GM12878 (cell line): ENCODE measurements at regions not wholly inside any gene's neighbourhood (a gene's known extent, or its start where the extent isn't known, plus 50 kb on each side); places are given as distances from the start of the nearest gene placed in this dataset.

Experiments used
- ATAC-seq: fragments of 200-7000 bp; cut with Tn5 transposase; 3 replicates; pipeline ENCODE4 v1.9.1; 2020; ENCODE audit warnings: mild to moderate bottlenecking, moderate library complexity
- BruUV-seq: library from RNA; stranded (reverse); fragments of 400-500 nt; replicated peaks from 2 replicates; lab custom pipeline; 2021; lab: Mats Ljungman, UMichigan
- CTCF ChIA-PET: fragments of 300-600 bp; sonication (Branson Sonifier 250); formaldehyde crosslinking; extraction: SDS; loops from one replicate; lab custom pipeline; 2021; ENCODE audit warnings: inconsistent platforms; lab: Yijun Ruan, JAX
- POLR2A ChIA-PET: fragments of 350-600 bp; formaldehyde crosslinking; extraction: SDS; loops from one replicate; lab custom pipeline; 2021; ENCODE audit warnings: inconsistent platforms; lab: Charles Lee
- RAD21 ChIA-PET: fragments of 300-600 bp; sonication (Branson Sonifier 250); formaldehyde crosslinking; loops from one replicate; lab custom pipeline; 2023; ENCODE audit warnings: antibody characterized with exemption; ENCODE audit not compliant: unreplicated experiment; lab: Charles Lee
- SMC1A ChIA-PET: fragments of 300-600 bp; sonication (Branson Sonifier 250); formaldehyde crosslinking; loops from one replicate; lab custom pipeline; 2023; ENCODE audit not compliant: unreplicated experiment, uncharacterized antibody; lab: Charles Lee
- DNase-seq: peaks from one replicate; pipeline ENCODE4 v3.0.0-alpha.2; 2011; ENCODE audit warnings: low read depth, low spot score
- FAIRE-seq: peaks from 3 replicates; lab custom pipeline; 2011; peaks lifted over from hg19 to GRCh38; lab: Jason Lieb, UNC
- H2AFZ ChIP-seq: 2 replicates; pipeline ENCODE4 v1.6.0; 2011; ENCODE audit warnings: low read depth, low read length, control low read depth; ENCODE audit not compliant: control insufficient read depth
- H3K27ac ChIP-seq: 2 replicates; pipeline ENCODE4 v1.5.1; 2011; ENCODE audit warnings: control low read depth; ENCODE audit not compliant: control insufficient read depth, insufficient read depth
- H3K27me3 ChIP-seq, 2 experiments: replicated peaks in 1 of 2; 2 replicates each; pipeline versions ENCODE4 v1.6.0 to v1.6.1; 2011; ENCODE audit warnings: low read length in 1 of 2; ENCODE audit not compliant: control insufficient read depth in 2 of 2, insufficient read depth in 2 of 2
- H3K36me3 ChIP-seq, 2 experiments: 2 replicates each; pipeline ENCODE4 v1.5.1; 2011; ENCODE audit warnings: low read length in 1 of 2; ENCODE audit not compliant: control insufficient read depth in 2 of 2, insufficient read depth in 2 of 2
- H3K4me1 ChIP-seq: 2 replicates; pipeline ENCODE4 v1.6.1; 2011; ENCODE audit warnings: mild to moderate bottlenecking, low read length, moderate library complexity, mixed read lengths; ENCODE audit not compliant: control insufficient read depth, insufficient read depth
- H3K4me2 ChIP-seq: 2 replicates; pipeline ENCODE4 v1.6.0; 2011; ENCODE audit warnings: control low read depth; ENCODE audit not compliant: control insufficient read depth, insufficient read depth
- H3K4me3 ChIP-seq: fragments of 200-600 bp; sonication (generic); 2 replicates; pipeline ENCODE4 v1.5.1; 2016
- H3K79me2 ChIP-seq: 2 replicates; pipeline ENCODE4 v1.6.0; 2011; ENCODE audit warnings: low read length; ENCODE audit not compliant: control insufficient read depth, insufficient read depth
- H3K9ac ChIP-seq: 2 replicates; pipeline ENCODE4 v1.8.0; 2011; ENCODE audit warnings: low read length, control low read depth, mixed read lengths; ENCODE audit not compliant: control insufficient read depth, insufficient read depth
- H3K9me3 ChIP-seq: replicated peaks from 3 replicates; pipeline ENCODE4 v1.5.1; 2011; ENCODE audit warnings: mild to moderate bottlenecking, low read length; ENCODE audit not compliant: control insufficient read depth, insufficient read depth
- H4K20me1 ChIP-seq: 2 replicates; pipeline ENCODE4 v1.6.0; 2011; ENCODE audit not compliant: control insufficient read depth, insufficient read depth
- ATF7 ChIP-seq: fragments of 450-650 bp; IDR thresholded peaks from 2 replicates; pipeline ENCODE4 v1.6.1; 2016; ENCODE audit warnings: low read depth, mild to moderate bottlenecking
- BACH1 ChIP-seq: fragments of 450-650 bp; IDR thresholded peaks from 2 replicates; pipeline ENCODE4 v1.6.1; 2017; ENCODE audit warnings: mild to moderate bottlenecking, borderline replicate concordance
- FOS ChIP-seq: IDR thresholded peaks from 3 replicates; pipeline ENCODE4 v1.6.1; 2011; ENCODE audit warnings: borderline replicate concordance; ENCODE audit not compliant: insufficient read length; ENCODE audit errors: extremely low read depth
- JUND ChIP-seq: IDR thresholded peaks from 2 replicates; pipeline ENCODE4 v1.6.1; 2012; ENCODE audit warnings: low read depth, mild to moderate bottlenecking, low read length, improper control_type of control experiment, moderate library complexity
- NFYB ChIP-seq: IDR thresholded peaks from 2 replicates; pipeline ENCODE4 v1.6.1; 2011; ENCODE audit warnings: low read depth, mild to moderate bottlenecking, low read length, improper control_type of control experiment, moderate library complexity; ENCODE audit not compliant: insufficient read depth
- POLR2A ChIP-seq: IDR thresholded peaks from 2 replicates; pipeline ENCODE4 v1.6.1; 2011; ENCODE audit warnings: low read depth, mild to moderate bottlenecking, low read length
- PRDM15 ChIP-seq: fragments of 450-650 bp; formaldehyde crosslinking; IDR thresholded peaks from 2 replicates; pipeline ENCODE4 v1.4.0; 2020; ENCODE audit warnings: mild to moderate bottlenecking, moderate library complexity
- RAD21 ChIP-seq: IDR thresholded peaks from 2 replicates; pipeline ENCODE4 v1.6.1; 2011; ENCODE audit warnings: mild to moderate bottlenecking, low read depth, low read length, moderate library complexity; ENCODE audit not compliant: insufficient read depth
- RFX5 ChIP-seq: IDR thresholded peaks from 2 replicates; pipeline ENCODE4 v1.6.1; 2011; ENCODE audit warnings: low read depth, low read length, improper control_type of control experiment
- SMARCA5 ChIP-seq: fragments of 450-650 bp; IDR thresholded peaks from 2 replicates; pipeline ENCODE4 v1.6.1; 2017; ENCODE audit warnings: mild to moderate bottlenecking
- STAT3 ChIP-seq: IDR thresholded peaks from 2 replicates; pipeline ENCODE4 v1.6.1; 2011; ENCODE audit warnings: low read depth, low read length, improper control_type of control experiment
- WGBS: methylation state at CpG from one replicate; pipeline ENCODE4 v1.1.6; 2016; ENCODE audit warnings: low lambda C conversion rate; ENCODE audit not compliant: insufficient replicate concordance, insufficient coverage; ENCODE audit errors: missing lambda C conversion rate; 5-methylcytosine and 5-hydroxymethylcytosine counted together
- in situ Hi-C: fragments of 300-500 bp; cut with MboI; formaldehyde crosslinking; loops from 9 replicates; pipeline ENCODE4 v1.14.3; 2018; ENCODE audit warnings: mixed read lengths
- intact Hi-C: fragments of 100-400 bp; cut with micrococcal nuclease; formaldehyde crosslinking; loops from one replicate; pipeline ENCODE4 v1.14.2; 2022; ENCODE audit not compliant: unreplicated experiment
- TF ChIP-seq, protein P1 (sequence below): IDR thresholded peaks from 2 replicates; pipeline ENCODE4 v1.6.1; 2012; ENCODE audit warnings: low read depth, low read length, improper control_type of control experiment

DNA sequence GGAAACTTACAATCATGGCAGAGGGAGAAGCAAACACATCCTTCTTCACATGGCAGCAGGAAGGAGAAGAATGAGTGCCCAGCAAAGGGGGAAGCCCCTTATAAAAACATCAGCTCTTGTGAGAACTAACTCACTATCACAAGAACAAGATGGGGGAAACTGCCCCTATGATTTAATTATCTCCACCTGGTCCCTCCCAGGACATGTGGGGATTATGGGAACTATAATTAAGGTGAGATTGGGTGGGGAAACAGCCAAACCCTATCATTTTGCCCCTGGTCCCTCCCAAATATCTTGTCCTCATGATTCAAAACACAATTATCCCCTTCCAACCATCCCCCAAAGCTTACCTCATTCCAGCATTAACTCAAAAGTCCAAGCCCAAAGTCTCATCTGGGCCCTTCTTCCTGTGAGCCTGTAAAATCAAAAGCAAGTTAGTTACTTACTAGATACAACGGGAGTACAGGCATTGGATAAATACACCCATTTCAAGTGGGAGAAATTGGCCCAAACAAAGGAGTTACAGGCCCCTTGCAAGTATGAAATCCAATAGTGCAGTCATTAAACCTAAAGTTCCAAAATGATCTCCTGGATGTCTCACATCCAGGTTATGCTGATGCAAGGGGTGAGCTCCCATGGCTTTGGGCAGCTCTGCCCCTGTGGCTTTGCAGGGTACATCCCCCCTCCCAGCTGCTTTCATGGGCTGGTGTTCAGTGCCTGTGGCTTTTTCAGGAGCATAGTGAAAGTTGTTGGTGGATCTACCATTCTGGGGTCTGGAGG lies 122.3 kb downstream of the MYCN start:
- ChIA-PET RAD21 (no interaction called here), CTCF (no interaction called here), SMC1A (no interaction called here), POLR2A (no interaction called here)
- Histone ChIP-seq H3K4me2 (no peak overlapping the region), H3K36me3 (no peaks in the 10 kb centered on the region), H3K79me2 (no peaks in the 10 kb centered on the region), H3K4me1 (peaks cover 5% of the 10 kb centered on the region; the same call in 1 of the 2 replicates), H3K9me3 (peaks cover 4% of the 10 kb centered on the region; the same call in 1 of the 3 replicates), H3K9ac (no peak overlapping the region), H3K4me3 (no peak overlapping the region), H4K20me1 (no peaks in the 10 kb centered on the region), H3K27ac (no peak overlapping the region), H2AFZ (no peak overlapping the region), H3K27me3 (no peaks in the 10 kb centered on the region)
- in situ Hi-C loops (no loop called here), intact Hi-C loops (no loop called here)
- no TSS peak for BruUV-seq
- no peak for DNase-seq
- TF ChIP-seq RAD21 = no peak
- 0% methylated on average over 1 of the region's 1 CpG for WGBS
- ATAC-seq = no peak
- FAIRE-seq = no peak

GRCh38 chr2:16061441-16062217 lies 121.3 kb downstream of the MYCN start:
- Histone ChIP-seq H4K20me1 (no peaks in the 10 kb centered on the region), H3K4me2 (no peak overlapping the region), H3K36me3 (no peaks in the 10 kb centered on the region), H3K27me3 (no peaks in the 10 kb centered on the region), H3K79me2 (no peaks in the 10 kb centered on the region), H2AFZ (no peak overlapping the region), H3K27ac (no peak overlapping the region), H3K4me1 (peaks cover 5% of the 10 kb centered on the region; the same call in 1 of the 2 replicates), H3K4me3 (no peak overlapping the region), H3K9ac (no peak overlapping the region), H3K9me3 (peaks cover 4% of the 10 kb centered on the region; the same call in 1 of the 3 replicates)
- intact Hi-C loops = no loop called here
- DNase-seq (no peak), FAIRE-seq (no peak), ATAC-seq (no peak)
- in situ Hi-C loops = no loop called here
- CTCF ChIA-PET = no interaction called here
- POLR2A ChIA-PET = no interaction called here
- no TSS peak for BruUV-seq
- RAD21 ChIA-PET = no interaction called here
- WGBS = 0% methylated on average over 2 of the region's 2 CpGs
- SMC1A ChIA-PET = no interaction called here
- no peak for TF ChIP-seq ATF7
- TF ChIP-seq BACH1 = no peak
- no peak for TF ChIP-seq FOS
- TF ChIP-seq JUND = no peak
- TF ChIP-seq PRDM15 = no peak
- no peak for TF ChIP-seq SMARCA5
- TF ChIP-seq RFX5 = no peak
- TF ChIP-seq STAT3 = no peak
- TF ChIP-seq POLR2A = no peak
- TF ChIP-seq, protein P1, sequence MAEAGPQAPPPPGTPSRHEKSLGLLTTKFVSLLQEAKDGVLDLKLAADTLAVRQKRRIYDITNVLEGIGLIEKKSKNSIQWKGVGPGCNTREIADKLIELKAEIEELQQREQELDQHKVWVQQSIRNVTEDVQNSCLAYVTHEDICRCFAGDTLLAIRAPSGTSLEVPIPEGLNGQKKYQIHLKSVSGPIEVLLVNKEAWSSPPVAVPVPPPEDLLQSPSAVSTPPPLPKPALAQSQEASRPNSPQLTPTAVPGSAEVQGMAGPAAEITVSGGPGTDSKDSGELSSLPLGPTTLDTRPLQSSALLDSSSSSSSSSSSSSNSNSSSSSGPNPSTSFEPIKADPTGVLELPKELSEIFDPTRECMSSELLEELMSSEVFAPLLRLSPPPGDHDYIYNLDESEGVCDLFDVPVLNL = no peak
- no peak for TF ChIP-seq NFYB
